Keratinocyte (primary cell): ENCODE measurements at regions not wholly inside any gene's neighbourhood (a gene's known extent, or its start where the extent isn't known, plus 50 kb on each side); places are given as distances from the start of the nearest gene placed in this dataset.

ENCODE experiments used
- DNase-seq: peaks from one replicate; pipeline ENCODE4 v3.0.0-alpha.2; 2011; ENCODE audit warnings: low read depth, missing footprints, low spot score
- FAIRE-seq: peaks from 2 replicates; lab custom pipeline; 2011; peaks lifted over from hg19 to GRCh38; lab: Jason Lieb, UNC
- H2AFZ ChIP-seq: 2 replicates; pipeline ENCODE4 v1.6.0; 2012; ENCODE audit warnings: low read length, control low read depth, inconsistent platforms; ENCODE audit not compliant: control insufficient read depth
- H3K27ac ChIP-seq: 2 replicates; pipeline ENCODE4 v1.5.1; 2011; ENCODE audit warnings: low read length; ENCODE audit not compliant: control insufficient read depth, insufficient read depth
- H3K27me3 ChIP-seq: 3 replicates; pipeline ENCODE4 v1.6.0; 2011; ENCODE audit warnings: low read length; ENCODE audit not compliant: control insufficient read depth, insufficient read depth; ENCODE audit errors: extremely low read depth
- H3K36me3 ChIP-seq, 2 experiments: 2 replicates in 1 of 2; 3 replicates in 1 of 2; pipeline ENCODE4 v1.5.1; 2011; ENCODE audit warnings: low read length in 2 of 2, mild to moderate bottlenecking in 1 of 2; ENCODE audit not compliant: control insufficient read depth in 2 of 2, insufficient read depth in 2 of 2; ENCODE audit errors: extremely low read depth in 1 of 2
- H3K4me1 ChIP-seq: 3 replicates; pipeline ENCODE4 v1.5.1; 2011; ENCODE audit warnings: low read length; ENCODE audit not compliant: control insufficient read depth, insufficient read depth; ENCODE audit errors: extremely low read depth
- H3K4me2 ChIP-seq: 3 replicates; pipeline ENCODE4 v1.6.0; 2011; ENCODE audit warnings: low read depth, low read length; ENCODE audit not compliant: control insufficient read depth, insufficient read depth; ENCODE audit errors: extremely low read depth
- H3K4me3 ChIP-seq, 3 experiments: fragments of 200-600 bp in 1 of 3; sonication (generic) in 1 of 3; 2 replicates in 2 of 3; 3 replicates in 1 of 3; pipeline ENCODE4 v1.5.1; 2011 to 2016; ENCODE audit warnings: low read length in 3 of 3, mild to moderate bottlenecking in 3 of 3, control low read depth in 2 of 3, inconsistent platforms in 1 of 3, low read depth in 1 of 3, mixed read lengths in 1 of 3, mixed run types in 1 of 3, moderate library complexity in 1 of 3; ENCODE audit not compliant: control insufficient read depth in 2 of 3, insufficient read depth in 2 of 3; ENCODE audit errors: extremely low read depth in 1 of 3
- H3K79me2 ChIP-seq: 2 replicates; pipeline ENCODE4 v1.6.0; 2012; ENCODE audit warnings: low read length; ENCODE audit not compliant: control insufficient read depth, insufficient read depth
- H3K9ac ChIP-seq: 3 replicates; pipeline ENCODE4 v1.6.0; 2011; ENCODE audit warnings: low read length; ENCODE audit not compliant: control insufficient read depth, insufficient read depth; ENCODE audit errors: extremely low read depth
- H3K9me1 ChIP-seq: 3 replicates; pipeline ENCODE4 v1.6.0; 2011; ENCODE audit warnings: low read length; ENCODE audit not compliant: control insufficient read depth, insufficient read depth; ENCODE audit errors: extremely low read depth
- H3K9me3 ChIP-seq: 2 replicates; pipeline ENCODE4 v1.5.1; 2012; ENCODE audit warnings: low read depth, low read length; ENCODE audit not compliant: control insufficient read depth
- H4K20me1 ChIP-seq: 3 replicates; pipeline ENCODE4 v1.6.0; 2011; ENCODE audit warnings: low read length; ENCODE audit not compliant: control insufficient read depth, insufficient read depth; ENCODE audit errors: extremely low read depth
- CTCF ChIP-seq, 3 experiments: IDR thresholded peaks in 1 of 3; conservative IDR thresholded peaks in 1 of 3; optimal IDR thresholded peaks in 1 of 3; 2 replicates in 2 of 3; 3 replicates in 1 of 3; pipeline versions ENCODE3 to v1.5.1; 2011; ENCODE audit warnings: low read length in 3 of 3, mild to moderate bottlenecking in 3 of 3, moderate library complexity in 2 of 3, control low read depth in 1 of 3, inconsistent platforms in 1 of 3; ENCODE audit not compliant: insufficient read depth in 2 of 3; ENCODE audit errors: extremely low read depth in 1 of 3
- EZH2 ChIP-seq: IDR thresholded peaks from one replicate; pipeline ENCODE4 v1.6.1; 2012; ENCODE audit warnings: inconsistent platforms, mild to moderate bottlenecking, low read length, moderate library complexity
- dilution Hi-C: fragments of 300-500 bp; cut with MboI; formaldehyde crosslinking; loops from one replicate; pipeline ENCODE4 v1.7.0; 2020; ENCODE audit warnings: low sequenced_read_pairs; ENCODE audit not compliant: extremely low pct_ligation_motif_present

DNA sequence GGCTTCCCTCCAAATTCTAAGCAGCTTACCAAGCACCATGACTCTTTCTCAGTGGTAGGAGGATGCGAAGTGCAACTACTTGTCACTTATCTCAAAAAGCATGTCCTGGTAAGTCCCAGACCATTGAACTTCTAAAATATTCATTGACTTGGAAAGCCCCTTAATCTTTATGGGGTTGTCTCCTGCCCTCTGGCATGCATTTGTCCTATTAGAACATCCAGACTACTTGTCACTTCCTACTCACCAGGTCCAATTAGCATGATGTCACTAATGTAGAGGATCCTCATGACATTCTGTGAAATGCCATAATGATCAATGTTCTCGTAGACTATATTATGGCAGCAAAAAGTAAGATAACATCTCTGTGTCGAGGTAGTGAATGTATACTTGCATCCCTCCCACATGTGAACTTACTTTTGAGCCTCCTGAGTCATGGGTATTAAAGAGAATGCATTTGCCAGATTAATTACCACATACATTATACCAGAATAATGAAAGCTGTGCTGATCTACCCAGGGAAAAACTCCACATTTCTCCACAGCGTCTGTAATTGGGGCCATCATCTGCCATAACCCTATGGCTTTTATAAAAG, 63.5 kb upstream of the RAD23B start:
- Histone ChIP-seq H3K9ac (no peak overlapping the region), H3K4me1 (peaks cover 10% of the 10 kb centered on the region), H3K9me1 (no peaks in the 10 kb centered on the region), H3K27ac (no peak overlapping the region), H4K20me1 (no peaks in the 10 kb centered on the region), H3K36me3 (no peaks in the 10 kb centered on the region), H3K4me2 (no peak overlapping the region), H2AFZ (no peak overlapping the region), H3K9me3 (no peaks in the 10 kb centered on the region), H3K4me3 (no peak overlapping the region), H3K27me3 (no peaks in the 10 kb centered on the region), H3K79me2 (no peaks in the 10 kb centered on the region)
- dilution Hi-C loops: loop anchor here (25.0 kb wide), 1 partner anchor 93 kb away; no protein-coding TSS in a partner anchor
- DNase-seq (no peak), FAIRE-seq (no peak)
- no peak for TF ChIP-seq CTCF (optimal IDR thresholded peaks at IDR 0.05 in 1 of 3, IDR thresholded peaks at IDR 0.05 in 1 of 3, conservative IDR thresholded peaks at IDR 0.05 in 1 of 3; ENCODE audit: extremely low read depth in 1 of 3, insufficient read depth in 2 of 3, low read length in 3 of 3)
- TF ChIP-seq EZH2: no peak

DNA sequence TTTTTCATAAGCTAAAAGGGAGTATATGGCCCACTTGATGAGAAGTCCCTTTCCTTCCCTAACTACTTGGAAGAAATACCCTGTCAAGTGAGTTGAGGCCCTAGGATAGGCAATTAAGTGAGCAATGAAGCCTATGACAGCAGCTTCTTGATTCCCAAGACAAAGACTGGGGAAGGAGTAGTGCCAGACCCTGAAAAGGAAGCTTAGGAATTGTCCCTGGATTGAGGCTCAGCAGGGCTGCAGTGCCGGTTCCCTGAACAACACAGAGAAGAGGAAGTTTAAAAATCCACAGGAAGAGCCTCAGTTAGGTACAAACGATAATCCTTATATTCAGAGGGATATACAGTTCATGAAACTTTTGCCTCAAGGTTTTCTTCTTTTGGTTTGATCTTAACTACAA, 61.8 kb upstream of the RAD23B start:
- Histone ChIP-seq H3K36me3 (no peaks in the 10 kb centered on the region), H3K4me1 (no peaks in the 10 kb centered on the region), H4K20me1 (no peaks in the 10 kb centered on the region), H3K4me2 (no peak overlapping the region), H3K9me1 (no peaks in the 10 kb centered on the region), H3K27ac (no peak overlapping the region), H3K9me3 (no peaks in the 10 kb centered on the region), H2AFZ (no peak overlapping the region), H3K79me2 (no peaks in the 10 kb centered on the region), H3K9ac (no peak overlapping the region), H3K27me3 (no peaks in the 10 kb centered on the region), H3K4me3 (no peak overlapping the region)
- dilution Hi-C loops: loop anchor here (25.0 kb wide), 1 partner anchor 91 kb away; no protein-coding TSS in a partner anchor
- no peak for FAIRE-seq
- DNase-seq: no peak
- TF ChIP-seq EZH2 (no peak), CTCF (optimal IDR thresholded peaks at IDR 0.05 in 1 of 3, IDR thresholded peaks at IDR 0.05 in 1 of 3, conservative IDR thresholded peaks at IDR 0.05 in 1 of 3; ENCODE audit: extremely low read depth in 1 of 3, insufficient read depth in 2 of 3, low read length in 3 of 3) (no peak)
